HepG2 (cell line): ENCODE measurements at regions not wholly inside any gene's neighbourhood (a gene's known extent, or its start where the extent isn't known, plus 50 kb on each side); places are given as distances from the start of the nearest gene placed in this dataset.

Source experiments
- ATAC-seq: fragments of 200-7000 bp; cut with Tn5 transposase; 3 replicates; pipeline ENCODE4 v1.9.1; 2020; ENCODE audit warnings: mild to moderate bottlenecking, moderate library complexity
- BruUV-seq: library from RNA; stranded (reverse); fragments of 400-500 nt; replicated peaks from 2 replicates; lab custom pipeline; 2021; lab: Mats Ljungman, UMichigan
- CTCF ChIA-PET: fragments of 300-600 bp; formaldehyde crosslinking; extraction: SDS; loops from one replicate; lab custom pipeline; 2021; ENCODE audit warnings: low total read pairs, inconsistent platforms, low intra/inter-chr PET ratio; lab: Yijun Ruan, JAX
- POLR2A ChIA-PET: fragments of 350-600 bp; sonication (Branson Sonifier 250); formaldehyde crosslinking; loops from one replicate; lab custom pipeline; 2020; ENCODE audit warnings: antibody characterized with exemption, inconsistent platforms; lab: Yijun Ruan, JAX
- DNase-seq: peaks from one replicate; pipeline ENCODE4 v3.0.0-alpha.2; 2015; ENCODE audit warnings: low spot score
- FAIRE-seq: peaks from 3 replicates; lab custom pipeline; 2011; peaks lifted over from hg19 to GRCh38; lab: Jason Lieb, UNC
- H2AFZ ChIP-seq: one replicate; pipeline ENCODE4 v1.6.1; 2011; ENCODE audit warnings: low read length, inconsistent platforms
- H3K27ac ChIP-seq: fragments of 300-600 bp; 3 replicates; pipeline ENCODE4 v1.8.0; 2011; ENCODE audit warnings: mixed run types, mild to moderate bottlenecking, mixed read lengths, low read length, inconsistent platforms; ENCODE audit not compliant: insufficient read depth; ENCODE audit errors: extremely low read length
- H3K27me3 ChIP-seq, 2 experiments: fragments of 200-600 bp in 1 of 2; 2 replicates in 1 of 2; 3 replicates in 1 of 2; pipeline versions ENCODE4 v1.6.0 to v1.8.0; 2011; ENCODE audit warnings: low read length in 2 of 2, mild to moderate bottlenecking in 2 of 2, moderate library complexity in 2 of 2, inconsistent platforms in 1 of 2; ENCODE audit not compliant: insufficient read depth in 2 of 2, control insufficient read depth in 1 of 2
- H3K36me3 ChIP-seq, 2 experiments: fragments of 200-600 bp in 1 of 2; replicated peaks in 1 of 2; 2 replicates in 1 of 2; 3 replicates in 1 of 2; pipeline versions ENCODE4 v1.5.1 to v1.8.0; 2011; ENCODE audit warnings: low read length in 2 of 2, inconsistent platforms in 1 of 2; ENCODE audit not compliant: insufficient read depth in 2 of 2, control insufficient read depth in 1 of 2
- H3K4me1 ChIP-seq: 2 replicates; pipeline ENCODE4 v1.5.1; 2012; ENCODE audit warnings: low read length, inconsistent platforms; ENCODE audit not compliant: insufficient read depth
- H3K4me2 ChIP-seq: 2 replicates; pipeline ENCODE4 v1.6.0; 2011; ENCODE audit warnings: low read depth, low read length, inconsistent platforms
- H3K4me3 ChIP-seq, 3 experiments: fragments of 200-600 bp in 1 of 3; sonication (generic), shearing (Covaris generic) in 1 of 3; replicated peaks in 1 of 3; 2 replicates each; pipeline ENCODE4 v1.5.1; 2011 to 2016; ENCODE audit warnings: low read length in 3 of 3, inconsistent platforms in 2 of 3, low read depth in 2 of 3, mild to moderate bottlenecking in 2 of 3, control low read depth in 1 of 3, mixed read lengths in 1 of 3; ENCODE audit not compliant: insufficient read depth in 1 of 3
- H3K79me2 ChIP-seq: one replicate; pipeline ENCODE4 v1.6.1; 2011; ENCODE audit warnings: low read length, inconsistent platforms; ENCODE audit not compliant: insufficient read depth
- H3K9ac ChIP-seq: 2 replicates; pipeline ENCODE4 v1.6.0; 2011; ENCODE audit warnings: mild to moderate bottlenecking, low read depth, low read length, inconsistent platforms; ENCODE audit not compliant: insufficient read depth
- H3K9me3 ChIP-seq: 2 replicates; pipeline ENCODE4 v1.5.1; 2012; ENCODE audit warnings: mild to moderate bottlenecking, low read length
- H4K20me1 ChIP-seq: 2 replicates; pipeline ENCODE4 v1.6.0; 2011; ENCODE audit warnings: inconsistent platforms, mild to moderate bottlenecking, low read length, moderate library complexity; ENCODE audit not compliant: insufficient read depth
- BCL6 ChIP-seq: IDR thresholded peaks from 2 replicates; pipeline ENCODE4 v1.6.1; 2016; ENCODE audit warnings: missing genetic modification reagents, missing compliant biosample characterization
- DNMT1 ChIP-seq: sonication (generic); formaldehyde crosslinking; IDR thresholded peaks from 2 replicates; pipeline ENCODE4 v1.5.1; 2020; ENCODE audit warnings: mild to moderate bottlenecking, missing genetic modification reagents
- MZF1 ChIP-seq: sonication (generic); formaldehyde crosslinking; IDR thresholded peaks from 2 replicates; pipeline ENCODE4 v1.8.1; 2023; ENCODE audit warnings: mild to moderate bottlenecking, missing genetic modification reagents, borderline replicate concordance
- PAX8 ChIP-seq: sonication (generic); formaldehyde crosslinking; IDR thresholded peaks from 2 replicates; pipeline ENCODE4 v1.8.0; 2022; ENCODE audit warnings: mild to moderate bottlenecking, missing genetic modification reagents, borderline replicate concordance
- PRMT3 ChIP-seq: sonication (generic); formaldehyde crosslinking; IDR thresholded peaks from 2 replicates; pipeline ENCODE4 v1.8.1; 2022; ENCODE audit warnings: low read depth, mild to moderate bottlenecking, moderate library complexity, missing genetic modification reagents, borderline replicate concordance
- SOX13 ChIP-seq, 3 experiments: fragments of 450-650 bp in 1 of 3; sonication (generic) in 1 of 3; formaldehyde crosslinking in 1 of 3; IDR thresholded peaks in 2 of 3; conservative IDR thresholded peaks in 1 of 3; 2 replicates each; pipeline versions ENCODE4 v1.5.0 to v1.6.1; 2016 to 2020; ENCODE audit warnings: antibody characterized with exemption in 1 of 3, mild to moderate bottlenecking in 1 of 3, missing compliant biosample characterization in 1 of 3, missing genetic modification reagents in 1 of 3, moderate library complexity in 1 of 3
- ZNF672 ChIP-seq: sonication (generic); formaldehyde crosslinking; IDR thresholded peaks from 2 replicates; pipeline ENCODE4 v1.8.1; 2022; ENCODE audit warnings: missing genetic modification reagents
- ZZZ3 ChIP-seq: sonication (generic); formaldehyde crosslinking; IDR thresholded peaks from 2 replicates; pipeline ENCODE4 v1.4.0; 2020; ENCODE audit warnings: missing genetic modification reagents, mild to moderate bottlenecking, borderline replicate concordance
- WGBS: methylation state at CpG from one replicate; pipeline ENCODE4 v1.1.6; 2017; ENCODE audit warnings: low lambda C conversion rate; 5-methylcytosine and 5-hydroxymethylcytosine counted together
- in situ Hi-C: cut with HindIII; loops from 2 replicates; pipeline ENCODE4 v1.10.0; 2017; ENCODE audit warnings: low pct_unique_long_range_greater_than_20kb; ENCODE audit not compliant: extremely low pct_ligation_motif_present
- intact Hi-C: fragments of 100-400 bp; cut with micrococcal nuclease; formaldehyde crosslinking; loops from one replicate; pipeline ENCODE4 v1.10.0; 2022; ENCODE audit not compliant: unreplicated experiment
- TF ChIP-seq, protein P1 (sequence below): sonication (generic); formaldehyde crosslinking; IDR thresholded peaks from 2 replicates; pipeline ENCODE4 v1.5.0; 2020; ENCODE audit warnings: missing genetic modification reagents
- TF ChIP-seq, protein P2 (sequence below): sonication (generic); formaldehyde crosslinking; conservative IDR thresholded peaks from 2 replicates; pipeline ENCODE4 v1.4.0; 2020; ENCODE audit warnings: missing genetic modification reagents
- TF ChIP-seq, protein P3 (sequence below): sonication (generic); formaldehyde crosslinking; IDR thresholded peaks from 2 replicates; pipeline ENCODE4 v1.4.0; 2020; ENCODE audit warnings: mild to moderate bottlenecking, low read depth, missing genetic modification reagents
- TF ChIP-seq, protein P4 (sequence below): sonication (generic); formaldehyde crosslinking; IDR thresholded peaks from 2 replicates; pipeline ENCODE4 v1.5.1; 2020; ENCODE audit warnings: mild to moderate bottlenecking, missing genetic modification reagents, moderate library complexity
- TF ChIP-seq, protein P5 (sequence below): sonication (generic); formaldehyde crosslinking; IDR thresholded peaks from 2 replicates; pipeline ENCODE4 v1.8.1; 2023; ENCODE audit warnings: missing genetic modification reagents, mild to moderate bottlenecking, borderline replicate concordance

DNA sequence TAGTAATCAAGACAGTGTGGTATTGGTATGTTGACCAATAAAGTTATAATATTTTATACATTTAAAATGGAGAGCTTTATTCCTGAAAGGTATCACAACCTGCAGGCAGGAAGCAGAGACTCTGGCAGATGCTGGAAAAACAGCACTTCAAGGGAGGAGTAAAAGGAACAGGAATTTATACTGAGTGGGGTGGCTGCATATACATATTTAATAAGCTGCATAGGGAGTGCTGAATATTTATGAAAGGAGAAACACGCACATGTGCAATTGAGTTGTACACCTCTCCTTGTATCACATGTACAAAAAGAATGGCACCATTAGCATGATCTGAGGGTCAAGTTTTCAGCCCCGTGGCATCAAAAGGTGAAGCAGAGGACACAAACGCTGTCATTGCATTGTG lies 104.9 kb upstream of the PAXBP1 start:
- WGBS = 0% methylated on average over 3 of the region's 3 CpGs
- H3K4me3 ChIP-seq = no peak overlapping the region
- CTCF ChIA-PET = no interaction called here
- no peaks in the 10 kb centered on the region for H3K36me3 ChIP-seq
- no TSS peak for BruUV-seq
- no peak overlapping the region for H3K9ac ChIP-seq
- no peak overlapping the region for H2AFZ ChIP-seq
- no peaks in the 10 kb centered on the region for H4K20me1 ChIP-seq
- no peak overlapping the region for H3K27ac ChIP-seq
- intact Hi-C loops = no loop called here
- H3K79me2 ChIP-seq = no peaks in the 10 kb centered on the region
- H3K4me2 ChIP-seq = no peak overlapping the region
- TF ChIP-seq, protein P1, sequence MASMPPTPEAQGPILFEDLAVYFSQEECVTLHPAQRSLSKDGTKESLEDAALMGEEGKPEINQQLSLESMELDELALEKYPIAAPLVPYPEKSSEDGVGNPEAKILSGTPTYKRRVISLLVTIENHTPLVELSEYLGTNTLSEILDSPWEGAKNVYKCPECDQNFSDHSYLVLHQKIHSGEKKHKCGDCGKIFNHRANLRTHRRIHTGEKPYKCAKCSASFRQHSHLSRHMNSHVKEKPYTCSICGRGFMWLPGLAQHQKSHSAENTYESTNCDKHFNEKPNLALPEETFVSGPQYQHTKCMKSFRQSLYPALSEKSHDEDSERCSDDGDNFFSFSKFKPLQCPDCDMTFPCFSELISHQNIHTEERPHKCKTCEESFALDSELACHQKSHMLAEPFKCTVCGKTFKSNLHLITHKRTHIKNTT (CRISPR knock-in tag) = no peak
- TF ChIP-seq SOX13 (IDR thresholded peaks at IDR 0.05) (no peak), SOX13 (CRISPR knock-in tag; conservative IDR thresholded peaks at IDR 0.05 in 1 of 2, IDR thresholded peaks at IDR 0.05 in 1 of 2) (no peak), MZF1 (CRISPR knock-in tag) (no peak), PRMT3 (no peak), ZNF672 (CRISPR knock-in tag) (no peak), ZZZ3 (CRISPR knock-in tag) (no peak), BCL6 (no peak), DNMT1 (CRISPR knock-in tag) (no peak), PAX8 (CRISPR knock-in tag) (no peak)
- TF ChIP-seq, protein P2, sequence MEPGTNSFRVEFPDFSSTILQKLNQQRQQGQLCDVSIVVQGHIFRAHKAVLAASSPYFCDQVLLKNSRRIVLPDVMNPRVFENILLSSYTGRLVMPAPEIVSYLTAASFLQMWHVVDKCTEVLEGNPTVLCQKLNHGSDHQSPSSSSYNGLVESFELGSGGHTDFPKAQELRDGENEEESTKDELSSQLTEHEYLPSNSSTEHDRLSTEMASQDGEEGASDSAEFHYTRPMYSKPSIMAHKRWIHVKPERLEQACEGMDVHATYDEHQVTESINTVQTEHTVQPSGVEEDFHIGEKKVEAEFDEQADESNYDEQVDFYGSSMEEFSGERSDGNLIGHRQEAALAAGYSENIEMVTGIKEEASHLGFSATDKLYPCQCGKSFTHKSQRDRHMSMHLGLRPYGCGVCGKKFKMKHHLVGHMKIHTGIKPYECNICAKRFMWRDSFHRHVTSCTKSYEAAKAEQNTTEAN = no peak
- TF ChIP-seq, protein P3, sequence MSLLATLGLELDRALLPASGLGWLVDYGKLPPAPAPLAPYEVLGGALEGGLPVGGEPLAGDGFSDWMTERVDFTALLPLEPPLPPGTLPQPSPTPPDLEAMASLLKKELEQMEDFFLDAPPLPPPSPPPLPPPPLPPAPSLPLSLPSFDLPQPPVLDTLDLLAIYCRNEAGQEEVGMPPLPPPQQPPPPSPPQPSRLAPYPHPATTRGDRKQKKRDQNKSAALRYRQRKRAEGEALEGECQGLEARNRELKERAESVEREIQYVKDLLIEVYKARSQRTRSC = no peak
- TF ChIP-seq, protein P4, sequence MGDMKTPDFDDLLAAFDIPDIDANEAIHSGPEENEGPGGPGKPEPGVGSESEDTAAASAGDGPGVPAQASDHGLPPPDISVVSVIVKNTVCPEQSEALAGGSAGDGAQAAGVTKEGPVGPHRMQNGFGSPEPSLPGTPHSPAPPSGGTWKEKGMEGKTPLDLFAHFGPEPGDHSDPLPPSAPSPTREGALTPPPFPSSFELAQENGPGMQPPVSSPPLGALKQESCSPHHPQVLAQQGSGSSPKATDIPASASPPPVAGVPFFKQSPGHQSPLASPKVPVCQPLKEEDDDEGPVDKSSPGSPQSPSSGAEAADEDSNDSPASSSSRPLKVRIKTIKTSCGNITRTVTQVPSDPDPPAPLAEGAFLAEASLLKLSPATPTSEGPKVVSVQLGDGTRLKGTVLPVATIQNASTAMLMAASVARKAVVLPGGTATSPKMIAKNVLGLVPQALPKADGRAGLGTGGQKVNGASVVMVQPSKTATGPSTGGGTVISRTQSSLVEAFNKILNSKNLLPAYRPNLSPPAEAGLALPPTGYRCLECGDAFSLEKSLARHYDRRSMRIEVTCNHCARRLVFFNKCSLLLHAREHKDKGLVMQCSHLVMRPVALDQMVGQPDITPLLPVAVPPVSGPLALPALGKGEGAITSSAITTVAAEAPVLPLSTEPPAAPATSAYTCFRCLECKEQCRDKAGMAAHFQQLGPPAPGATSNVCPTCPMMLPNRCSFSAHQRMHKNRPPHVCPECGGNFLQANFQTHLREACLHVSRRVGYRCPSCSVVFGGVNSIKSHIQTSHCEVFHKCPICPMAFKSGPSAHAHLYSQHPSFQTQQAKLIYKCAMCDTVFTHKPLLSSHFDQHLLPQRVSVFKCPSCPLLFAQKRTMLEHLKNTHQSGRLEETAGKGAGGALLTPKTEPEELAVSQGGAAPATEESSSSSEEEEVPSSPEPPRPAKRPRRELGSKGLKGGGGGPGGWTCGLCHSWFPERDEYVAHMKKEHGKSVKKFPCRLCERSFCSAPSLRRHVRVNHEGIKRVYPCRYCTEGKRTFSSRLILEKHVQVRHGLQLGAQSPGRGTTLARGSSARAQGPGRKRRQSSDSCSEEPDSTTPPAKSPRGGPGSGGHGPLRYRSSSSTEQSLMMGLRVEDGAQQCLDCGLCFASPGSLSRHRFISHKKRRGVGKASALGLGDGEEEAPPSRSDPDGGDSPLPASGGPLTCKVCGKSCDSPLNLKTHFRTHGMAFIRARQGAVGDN (CRISPR knock-in tag) = no peak
- TF ChIP-seq, protein P5, sequence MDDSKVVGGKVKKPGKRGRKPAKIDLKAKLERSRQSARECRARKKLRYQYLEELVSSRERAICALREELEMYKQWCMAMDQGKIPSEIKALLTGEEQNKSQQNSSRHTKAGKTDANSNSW = no peak
- in situ Hi-C loops = no loop called here
- POLR2A ChIA-PET = no interaction called here
- no peak for FAIRE-seq
- ATAC-seq = no peak
- H3K4me1 ChIP-seq = no peaks in the 10 kb centered on the region
- DNase-seq = no peak
- H3K9me3 ChIP-seq = no peaks in the 10 kb centered on the region
- H3K27me3 ChIP-seq = peaks cover 0 to 15% of the 10 kb centered on the region in 2 experiments; a peak in 4 of 5 replicates
